SU-DHL-6 (cell line): ENCODE measurements at regions not wholly inside any gene's neighbourhood (a gene's known extent, or its start where the extent isn't known, plus 50 kb on each side); places are given as distances from the start of the nearest gene placed in this dataset.

Source experiments
- EZH2phosphoT487 ChIP-seq: fragments of 200-600 bp; sonication (generic), shearing (Covaris generic); conservative IDR thresholded peaks from 2 replicates; pipeline ENCODE4 v1.6.1; 2018; ENCODE audit warnings: mild to moderate bottlenecking, antibody characterized with exemption, low read length, moderate library complexity, mixed read lengths
- TF ChIP-seq, protein P1 (sequence below): fragments of 200-600 bp; sonication (generic); IDR thresholded peaks from one replicate; pipeline ENCODE4 v1.5.1; 2017; ENCODE audit warnings: antibody characterized with exemption, mild to moderate bottlenecking, low read length, moderate library complexity; ENCODE audit not compliant: insufficient read depth, poor library complexity, severe bottlenecking

DNA sequence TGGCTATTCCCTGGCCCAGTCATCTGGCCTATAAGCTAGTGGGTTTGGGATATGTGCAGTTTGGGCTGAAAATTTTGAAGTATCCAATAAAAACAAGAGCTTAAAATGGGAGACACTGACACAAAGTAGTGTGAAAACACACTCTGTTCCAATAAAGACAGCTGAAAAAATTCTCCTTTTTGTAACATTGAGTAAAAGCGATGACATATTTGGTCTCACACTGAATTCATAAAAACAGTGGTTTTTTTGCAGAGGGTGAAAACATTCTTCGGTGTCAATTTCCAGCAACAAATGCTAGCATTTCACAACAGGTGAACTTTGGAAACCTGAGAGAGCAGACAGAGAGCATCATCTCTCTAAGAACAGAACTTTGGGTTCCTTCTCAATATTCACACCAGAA, 142.2 kb downstream of the OSR1 start:
- TF ChIP-seq, protein P1, sequence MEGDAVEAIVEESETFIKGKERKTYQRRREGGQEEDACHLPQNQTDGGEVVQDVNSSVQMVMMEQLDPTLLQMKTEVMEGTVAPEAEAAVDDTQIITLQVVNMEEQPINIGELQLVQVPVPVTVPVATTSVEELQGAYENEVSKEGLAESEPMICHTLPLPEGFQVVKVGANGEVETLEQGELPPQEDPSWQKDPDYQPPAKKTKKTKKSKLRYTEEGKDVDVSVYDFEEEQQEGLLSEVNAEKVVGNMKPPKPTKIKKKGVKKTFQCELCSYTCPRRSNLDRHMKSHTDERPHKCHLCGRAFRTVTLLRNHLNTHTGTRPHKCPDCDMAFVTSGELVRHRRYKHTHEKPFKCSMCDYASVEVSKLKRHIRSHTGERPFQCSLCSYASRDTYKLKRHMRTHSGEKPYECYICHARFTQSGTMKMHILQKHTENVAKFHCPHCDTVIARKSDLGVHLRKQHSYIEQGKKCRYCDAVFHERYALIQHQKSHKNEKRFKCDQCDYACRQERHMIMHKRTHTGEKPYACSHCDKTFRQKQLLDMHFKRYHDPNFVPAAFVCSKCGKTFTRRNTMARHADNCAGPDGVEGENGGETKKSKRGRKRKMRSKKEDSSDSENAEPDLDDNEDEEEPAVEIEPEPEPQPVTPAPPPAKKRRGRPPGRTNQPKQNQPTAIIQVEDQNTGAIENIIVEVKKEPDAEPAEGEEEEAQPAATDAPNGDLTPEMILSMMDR, result no peak
- TF ChIP-seq EZH2phosphoT487, result no peak
